DND-41 (cell line): ENCODE measurements at regions not wholly inside any gene's neighbourhood (a gene's known extent, or its start where the extent isn't known, plus 50 kb on each side); places are given as distances from the start of the nearest gene placed in this dataset.

Source experiments
- ATAC-seq: fragments of 200-7000 bp; cut with Tn5 transposase; 3 replicates; pipeline ENCODE4 v1.9.1; 2021; ENCODE audit warnings: low read depth; ENCODE audit not compliant: insufficient read depth
- DNase-seq: peaks from one replicate; pipeline ENCODE4 v3.0.0-alpha.2; 2020
- H2AFZ ChIP-seq: 2 replicates; pipeline ENCODE4 v1.6.0; 2012; ENCODE audit warnings: low read depth, low read length
- H3K27ac ChIP-seq: 2 replicates; pipeline ENCODE4 v1.5.1; 2012; ENCODE audit warnings: low read length, inconsistent platforms
- H3K27me3 ChIP-seq: fragments of 200-600 bp; sonication (generic); 2 replicates; pipeline ENCODE4 v1.6.0; 2012; ENCODE audit warnings: low read length, mild to moderate bottlenecking, inconsistent platforms; ENCODE audit not compliant: insufficient read depth, poor library complexity
- H3K36me3 ChIP-seq: 2 replicates; pipeline ENCODE4 v1.5.1; 2012; ENCODE audit warnings: low read length, inconsistent platforms; ENCODE audit not compliant: insufficient read depth
- H3K4me1 ChIP-seq: 2 replicates; pipeline ENCODE4 v1.5.1; 2012; ENCODE audit warnings: mild to moderate bottlenecking, low read length; ENCODE audit not compliant: insufficient read depth
- H3K4me2 ChIP-seq: 2 replicates; pipeline ENCODE4 v1.6.0; 2012; ENCODE audit warnings: mild to moderate bottlenecking, moderate library complexity, low read length, inconsistent platforms; ENCODE audit not compliant: insufficient read depth
- H3K4me3 ChIP-seq, 2 experiments: fragments of 200-600 bp in 1 of 2; shearing (Covaris generic) in 1 of 2; 2 replicates each; pipeline ENCODE4 v1.5.1; 2012 to 2016; ENCODE audit warnings: inconsistent platforms in 2 of 2, low read length in 2 of 2, mild to moderate bottlenecking in 2 of 2, low read depth in 1 of 2, moderate library complexity in 1 of 2
- H3K79me2 ChIP-seq: 2 replicates; pipeline ENCODE4 v1.6.0; 2012; ENCODE audit warnings: low read length, inconsistent platforms; ENCODE audit not compliant: insufficient read depth
- H3K9ac ChIP-seq: 2 replicates; pipeline ENCODE4 v1.6.0; 2012; ENCODE audit warnings: low read depth, mild to moderate bottlenecking, inconsistent platforms, low read length, moderate library complexity
- H3K9me3 ChIP-seq: 2 replicates; pipeline ENCODE4 v1.5.1; 2012; ENCODE audit warnings: low read length, moderate library complexity, mild to moderate bottlenecking, inconsistent platforms; ENCODE audit not compliant: insufficient read depth, severe bottlenecking
- H4K20me1 ChIP-seq: 2 replicates; pipeline ENCODE4 v1.6.0; 2012; ENCODE audit warnings: low read length; ENCODE audit not compliant: insufficient read depth
- CTCF ChIP-seq: IDR thresholded peaks from 2 replicates; pipeline ENCODE4 v1.5.1; 2012; ENCODE audit warnings: borderline replicate concordance, low read length, moderate library complexity, mild to moderate bottlenecking; ENCODE audit not compliant: poor library complexity, severe bottlenecking; ENCODE audit errors: extremely low read depth
- EZH2 ChIP-seq: IDR thresholded peaks from 3 replicates; pipeline ENCODE4 v1.6.1; 2012; ENCODE audit warnings: borderline replicate concordance, low read depth, mild to moderate bottlenecking, moderate library complexity, low read length, inconsistent platforms; ENCODE audit not compliant: severe bottlenecking

- peak overlapping the region; percentile 82 for H3K27ac ChIP-seq
- peak overlapping the region; percentile 57 for H3K4me2 ChIP-seq
- no peak for ATAC-seq
- peaks cover 23% of the 10 kb centered on the region for H3K4me1 ChIP-seq
- no peaks in the 10 kb centered on the region for H4K20me1 ChIP-seq
- peak overlapping the region in 1 of 2 experiments; percentile 36; a peak in 2 of 4 replicates for H3K4me3 ChIP-seq
- H3K27me3 ChIP-seq: no peaks in the 10 kb centered on the region
- H3K79me2 ChIP-seq: no peaks in the 10 kb centered on the region
- no peaks in the 10 kb centered on the region for H3K36me3 ChIP-seq
- H2AFZ ChIP-seq: peak overlapping the region; percentile 71
- TF ChIP-seq EZH2: no peak
- no peak for TF ChIP-seq CTCF
- peak overlapping the region; percentile 38 for H3K9ac ChIP-seq
- no peaks in the 10 kb centered on the region for H3K9me3 ChIP-seq
- DNase-seq: no peak
These were observed 226.4 kb upstream of the ID2 start for GRCh38 chr2:8455236-8456150.

GRCh38 chr2:8456151-8457091 lies 225.4 kb upstream of the ID2 start:
- Histone ChIP-seq H3K4me3 (peak overlapping the region in 1 of 2 experiments; percentile 36; a peak in 2 of 4 replicates), H3K27ac (peak overlapping the region; percentile 82), H3K4me2 (peak overlapping the region; percentile 57), H3K4me1 (peaks cover 23% of the 10 kb centered on the region), H3K9me3 (no peaks in the 10 kb centered on the region), H3K27me3 (no peaks in the 10 kb centered on the region), H3K9ac (peak overlapping the region; percentile 38), H4K20me1 (no peaks in the 10 kb centered on the region), H2AFZ (peak overlapping the region; percentile 71), H3K36me3 (no peaks in the 10 kb centered on the region), H3K79me2 (no peaks in the 10 kb centered on the region)
- TF ChIP-seq CTCF (no peak), EZH2 (no peak)
- ATAC-seq: peak; percentile 95
- peak; percentile 86 for DNase-seq

- Histone ChIP-seq H3K79me2 (no peaks in the 10 kb centered on the region), H3K27ac (no peak overlapping the region), H3K4me2 (no peak overlapping the region), H2AFZ (no peak overlapping the region), H3K9ac (no peak overlapping the region), H3K9me3 (no peaks in the 10 kb centered on the region), H4K20me1 (no peaks in the 10 kb centered on the region), H3K36me3 (no peaks in the 10 kb centered on the region), H3K4me3 (no peak overlapping the region), H3K27me3 (no peaks in the 10 kb centered on the region), H3K4me1 (peaks cover 23% of the 10 kb centered on the region)
- no peak for TF ChIP-seq CTCF
- TF ChIP-seq EZH2: no peak
- ATAC-seq (no peak), DNase-seq (no peak)
These were observed 224.8 kb upstream of the ID2 start for GRCh38 chr2:8457092-8457481.
